ENCODE measurements at regions not wholly inside any gene's neighbourhood (a gene's known extent, or its start where the extent isn't known, plus 50 kb on each side); places are given as distances from the start of the nearest gene placed in this dataset.

DNA sequence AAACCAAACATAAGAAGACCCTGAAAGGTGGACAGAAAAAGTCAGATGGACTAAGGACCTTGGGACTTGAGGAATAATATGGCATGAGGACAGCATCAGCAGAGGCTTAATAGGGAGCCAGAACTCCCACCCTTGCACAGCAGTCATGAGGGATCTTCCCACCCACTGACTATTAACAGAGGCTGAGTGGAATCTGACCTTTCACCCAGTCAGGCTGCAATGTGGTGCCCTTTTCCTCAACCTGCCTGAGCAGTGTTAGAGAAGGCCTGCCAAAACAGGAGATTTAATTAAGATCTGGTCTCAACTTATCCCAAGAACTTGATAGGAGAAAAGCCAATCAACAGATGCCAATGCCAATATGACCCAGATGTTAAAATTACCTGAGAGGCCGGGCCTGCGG lies 481.9 kb downstream of the KDM4C start:
- DNase-seq (ENCODE audit: low read depth), result no peak

DNA sequence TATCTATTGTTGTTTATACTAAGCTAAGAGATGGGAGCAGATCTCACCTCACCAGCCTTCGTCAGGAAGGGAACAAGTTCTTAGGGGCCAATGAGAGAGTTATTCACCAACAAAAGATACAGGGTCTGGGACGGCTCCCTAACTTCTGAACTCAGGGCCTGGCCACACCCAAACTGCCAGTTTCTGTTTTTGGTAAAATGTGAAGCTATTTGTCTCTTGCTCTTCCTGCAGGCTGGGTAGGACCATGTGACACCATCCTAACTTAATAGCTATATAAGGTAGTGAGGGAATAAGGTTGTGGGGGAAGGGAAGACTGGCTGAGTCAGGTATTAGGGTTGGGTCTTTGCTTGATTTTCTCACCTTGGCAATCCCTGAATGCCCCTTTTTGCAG lies 480.5 kb downstream of the KDM4C start:
- no peak for DNase-seq (ENCODE audit: low read depth)

DNA sequence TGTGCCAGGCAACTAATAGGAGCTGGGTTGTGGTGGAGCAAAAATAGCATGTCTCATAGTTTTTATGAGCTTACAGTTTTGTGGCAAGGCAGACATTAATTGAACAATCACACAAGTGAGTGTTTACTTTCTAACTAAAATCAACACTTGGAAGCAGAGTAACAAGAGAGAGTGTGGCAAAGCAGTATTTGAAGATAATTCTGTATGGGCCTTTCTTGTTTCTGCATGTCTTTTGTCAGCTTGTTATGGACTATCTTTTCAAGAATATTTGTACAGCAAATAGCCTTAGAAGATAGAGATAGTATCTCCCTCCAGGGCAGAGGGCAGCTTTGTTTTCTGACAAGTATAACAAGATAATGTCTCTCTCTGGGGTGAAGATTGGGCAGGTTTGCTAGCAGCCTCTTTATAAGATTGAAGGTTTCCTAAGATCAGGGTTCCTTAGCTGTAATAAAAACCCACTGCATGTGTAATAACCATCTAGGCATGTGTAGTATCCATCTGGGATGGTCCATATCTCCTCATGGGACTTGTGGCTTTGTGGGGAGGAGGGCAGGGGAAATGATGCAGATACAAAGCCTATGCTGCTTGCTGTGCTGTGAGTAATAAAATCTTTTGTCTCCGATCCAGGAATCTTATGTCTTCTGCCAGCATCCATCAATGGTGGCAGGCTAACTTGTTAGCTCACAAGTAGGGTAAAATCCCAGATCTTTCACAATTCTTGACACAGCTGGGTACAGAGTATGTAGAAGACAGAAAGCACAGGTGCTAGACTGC lies 479.9 kb downstream of the KDM4C start:
- DNase-seq (ENCODE audit: low read depth), result no peak

DNA sequence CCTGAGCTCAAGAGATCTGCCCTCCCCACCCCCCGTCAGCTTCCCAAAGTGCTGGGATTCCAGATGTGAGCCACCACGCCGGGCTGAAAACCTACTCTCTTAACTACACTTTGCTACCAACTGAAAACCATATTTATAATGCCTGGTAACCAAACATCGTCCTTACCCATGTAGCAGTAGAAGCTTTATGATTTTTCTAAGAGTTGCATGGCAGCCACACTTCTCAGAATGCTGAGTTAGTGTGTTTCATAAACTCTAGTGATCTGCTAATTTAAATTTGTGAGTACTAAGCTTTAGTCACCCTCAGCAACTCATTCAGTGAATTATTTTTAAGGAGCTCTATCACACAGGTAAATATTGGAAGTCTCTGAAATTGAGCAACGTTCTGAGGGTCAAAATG lies 478.4 kb downstream of the KDM4C start:
- no peak for DNase-seq (ENCODE audit: low read depth)

DNA sequence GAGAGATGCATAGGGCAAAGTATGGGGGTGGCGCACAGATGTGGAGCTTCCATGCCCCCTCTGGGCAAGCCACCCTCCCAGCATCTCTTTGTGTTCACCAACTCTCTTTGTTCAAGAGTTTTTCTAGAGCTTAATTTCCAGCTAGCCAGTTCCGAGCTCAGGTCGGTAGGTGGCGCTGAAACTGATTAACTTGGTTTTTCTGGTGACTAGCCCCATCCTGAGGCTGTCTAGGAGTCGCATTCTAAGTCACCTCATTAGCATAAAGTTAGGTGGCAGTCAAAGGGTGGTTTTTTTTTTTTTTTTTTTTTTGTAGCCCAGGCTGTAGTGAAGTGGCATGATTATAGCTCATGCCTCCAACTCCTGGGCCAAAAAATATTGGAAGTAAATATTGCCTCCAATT lies 476.4 kb downstream of the KDM4C start:
- DNase-seq (ENCODE audit: low read depth), result peak; percentile 52

DNA sequence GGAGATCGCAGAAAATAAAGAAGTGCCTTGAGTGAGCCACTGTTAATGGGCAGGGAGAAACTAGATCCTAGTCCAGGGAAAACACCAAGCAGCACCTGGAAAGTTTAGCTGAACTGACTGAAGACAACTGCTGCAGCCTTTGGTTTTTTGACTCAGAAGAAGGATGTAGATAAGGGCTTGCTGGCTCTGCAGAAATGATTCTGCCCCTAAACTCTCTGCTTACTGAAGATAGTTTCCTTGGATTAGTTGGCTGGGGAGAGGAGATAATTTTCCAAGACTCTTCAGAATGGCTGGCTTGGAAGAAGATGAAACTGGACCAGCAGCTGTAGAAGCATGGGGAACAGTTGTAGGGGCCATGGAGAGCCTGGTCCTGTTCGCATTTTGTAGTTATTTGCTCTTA lies 471.8 kb downstream of the KDM4C start:
- no peak for DNase-seq (ENCODE audit: low read depth)

DNA sequence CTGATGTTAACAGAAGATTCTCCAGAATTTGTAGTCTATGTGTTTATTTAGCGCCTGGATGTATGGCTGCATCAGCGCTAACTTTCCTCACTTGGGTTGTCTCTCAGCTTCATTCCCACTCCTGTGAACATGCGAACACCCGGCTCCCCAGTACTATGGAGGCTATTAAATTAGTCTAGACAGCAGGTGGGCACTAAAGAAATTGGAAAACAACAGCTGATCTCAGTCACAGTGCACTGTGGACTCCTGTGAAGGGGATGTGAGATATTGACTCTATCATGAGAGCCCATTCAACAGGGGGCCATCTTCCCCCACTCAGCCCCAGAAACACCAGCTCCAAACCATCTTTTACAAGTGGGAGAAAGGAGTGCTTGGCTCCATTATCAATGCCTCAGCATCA lies 471.0 kb downstream of the KDM4C start:
- DNase-seq (ENCODE audit: low read depth), result no peak

DNA sequence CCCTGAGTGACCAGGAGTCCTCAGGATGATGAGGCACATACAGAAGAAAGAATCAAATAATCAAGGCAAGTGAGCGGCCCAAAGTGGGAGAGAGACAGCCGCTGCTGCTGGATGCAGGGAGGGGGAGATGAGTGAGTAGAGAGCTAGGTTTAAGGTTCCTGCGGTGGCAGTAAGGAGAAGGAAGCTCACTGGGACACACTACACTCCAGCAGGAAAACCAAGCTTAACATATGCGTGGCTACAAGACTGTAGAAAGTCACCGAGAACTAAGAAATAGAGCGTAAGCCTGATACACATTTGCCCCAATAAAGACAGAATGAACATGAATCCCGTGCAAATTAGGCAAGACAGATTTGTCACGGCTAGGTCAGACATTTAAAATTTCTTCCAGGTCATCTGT lies 470.2 kb downstream of the KDM4C start:
- no peak for DNase-seq (ENCODE audit: low read depth)

DNA sequence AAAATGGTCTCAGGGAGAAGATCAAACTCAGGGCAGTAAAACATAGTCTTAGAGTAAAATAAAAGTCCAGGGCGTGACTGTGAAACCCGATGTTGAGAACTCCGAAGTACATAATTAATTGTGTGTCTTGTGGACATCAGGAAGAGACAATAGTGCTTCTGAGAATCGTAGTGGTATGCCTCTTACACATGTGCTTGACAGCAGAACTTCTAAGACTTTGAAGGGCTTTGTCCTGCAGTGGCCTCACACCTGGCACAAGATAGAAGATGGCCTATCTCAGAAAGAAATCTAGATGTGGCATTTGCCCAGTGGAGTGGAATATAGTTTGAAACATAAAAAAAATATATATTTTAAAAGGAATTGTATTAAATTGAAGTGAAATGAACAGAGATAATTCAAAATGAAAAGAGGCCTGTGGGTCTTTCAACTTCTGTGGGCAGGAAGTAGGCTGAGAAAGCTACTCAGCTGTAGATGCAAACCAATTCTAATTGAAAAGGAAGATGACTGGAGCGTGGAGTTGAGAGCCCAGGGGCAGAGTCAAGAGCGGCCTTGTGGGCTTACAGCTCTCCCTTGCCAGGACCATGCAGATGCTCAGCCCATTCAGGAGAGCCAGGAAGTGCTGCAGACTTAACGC lies 468.4 kb downstream of the KDM4C start:
- no peak for DNase-seq (ENCODE audit: low read depth)
